Neural cell (in vitro differentiated cells): ENCODE measurements at regions not wholly inside any gene's neighbourhood (a gene's known extent, or its start where the extent isn't known, plus 50 kb on each side); places are given as distances from the start of the nearest gene placed in this dataset.

ENCODE experiments used
- H2AFZ ChIP-seq: fragments of 200-600, 300-800 bp; sonication (generic), shearing (Covaris generic); 2 replicates; pipeline ENCODE4 v1.6.0; 2014; ENCODE audit warnings: low read depth, mild to moderate bottlenecking, antibody characterized with exemption, low read length, moderate library complexity
- H3F3A ChIP-seq: fragments of 200-600 bp; shearing (Covaris generic); 2 replicates; pipeline ENCODE4 v1.6.1; 2016; ENCODE audit warnings: mild to moderate bottlenecking, moderate library complexity, mixed read lengths, antibody characterized with exemption, low read length; ENCODE audit not compliant: insufficient read depth, poor library complexity, severe bottlenecking
- H3K27ac ChIP-seq: fragments of 200-600, 300-800 bp; sonication (generic), shearing (Covaris generic); 2 replicates; pipeline ENCODE4 v1.5.1; 2014; ENCODE audit warnings: mild to moderate bottlenecking, low read length, moderate library complexity
- H3K27me3 ChIP-seq: fragments of 300-800, 200-600 bp; sonication (generic), shearing (Covaris generic); 2 replicates; pipeline ENCODE4 v1.6.0; 2014; ENCODE audit warnings: mild to moderate bottlenecking, low read depth, low read length, moderate library complexity; ENCODE audit not compliant: insufficient read depth
- H3K36me3 ChIP-seq: fragments of 300-800, 200-600 bp; sonication (generic), shearing (Covaris generic); 2 replicates; pipeline ENCODE4 v1.5.1; 2014; ENCODE audit warnings: mild to moderate bottlenecking, antibody characterized with exemption, low read length, moderate library complexity; ENCODE audit not compliant: insufficient read depth
- H3K4me2 ChIP-seq: fragments of 300-800, 200-600 bp; sonication (generic), shearing (Covaris generic); 2 replicates; pipeline ENCODE4 v1.6.0; 2014; ENCODE audit warnings: mild to moderate bottlenecking, low read length
- H3K4me3 ChIP-seq: fragments of 300-800, 200-600 bp; sonication (generic), shearing (Covaris generic); 2 replicates; pipeline ENCODE4 v1.5.1; 2014; ENCODE audit warnings: mild to moderate bottlenecking, low read length, moderate library complexity
- H3K79me2 ChIP-seq: fragments of 200-600 bp; shearing (Covaris generic); replicated peaks from 2 replicates; pipeline ENCODE4 v1.6.0; 2014; ENCODE audit warnings: mild to moderate bottlenecking, low read length, moderate library complexity; ENCODE audit not compliant: insufficient read depth
- H3K9ac ChIP-seq: fragments of 300-800, 200-600 bp; sonication (generic), shearing (Covaris generic); 2 replicates; pipeline ENCODE4 v1.6.1; 2016; ENCODE audit warnings: mild to moderate bottlenecking, low read length, mixed read lengths
- H3K9me2 ChIP-seq: fragments of 200-600 bp; shearing (Covaris generic); 2 replicates; pipeline ENCODE4 v1.6.1; 2016; ENCODE audit warnings: mild to moderate bottlenecking, low read length, mixed read lengths; ENCODE audit not compliant: insufficient read depth
- H3K9me3 ChIP-seq: fragments of 200-600, 300-800 bp; sonication (generic), shearing (Covaris generic); 2 replicates; pipeline ENCODE4 v1.6.1; 2016; ENCODE audit warnings: mild to moderate bottlenecking, mixed run types, low read length, moderate library complexity, mixed read lengths
- H4K20me1 ChIP-seq: fragments of 200-600 bp; shearing (Covaris generic); 2 replicates; pipeline ENCODE4 v1.6.1; 2016; ENCODE audit warnings: mild to moderate bottlenecking, mixed run types; ENCODE audit not compliant: insufficient read depth
- EP300 ChIP-seq: fragments of 450-650 bp; conservative IDR thresholded peaks from 2 replicates; pipeline ENCODE4 v1.6.1; 2014; ENCODE audit warnings: antibody characterized with exemption, mild to moderate bottlenecking, moderate library complexity; ENCODE audit not compliant: poor library complexity, severe bottlenecking
- EZH2 ChIP-seq: fragments of 200-600, 300-800 bp; shearing (Covaris generic), sonication (generic); IDR thresholded peaks from 2 replicates; pipeline ENCODE4 v1.6.1; 2014; ENCODE audit warnings: antibody characterized with exemption, low read length, borderline replicate concordance, mild to moderate bottlenecking; ENCODE audit not compliant: insufficient read depth, poor library complexity, severe bottlenecking
- MXI1 ChIP-seq: fragments of 450-650 bp; conservative IDR thresholded peaks from 2 replicates; pipeline ENCODE4 v1.6.1; 2014; ENCODE audit warnings: antibody characterized with exemption, mild to moderate bottlenecking; ENCODE audit not compliant: poor library complexity, severe bottlenecking
- POLR2AphosphoS5 ChIP-seq: IDR thresholded peaks from 2 replicates; pipeline ENCODE4 v1.6.1; 2012
- RAD21 ChIP-seq: fragments of 450-650 bp; conservative IDR thresholded peaks from 2 replicates; pipeline ENCODE4 v1.6.1; 2014; ENCODE audit warnings: antibody characterized with exemption, mild to moderate bottlenecking, moderate library complexity
- SMC3 ChIP-seq: fragments of 450-650 bp; conservative IDR thresholded peaks from 2 replicates; pipeline ENCODE4 v1.6.1; 2014; ENCODE audit warnings: antibody characterized with exemption, mild to moderate bottlenecking, moderate library complexity; ENCODE audit not compliant: poor library complexity
- TAF1 ChIP-seq: IDR thresholded peaks from 2 replicates; pipeline ENCODE4 v1.6.1; 2012; ENCODE audit warnings: low read depth
- TF ChIP-seq, protein P1 (sequence below): IDR thresholded peaks from 2 replicates; pipeline ENCODE4 v1.6.1; 2012; ENCODE audit warnings: borderline replicate concordance
- TF ChIP-seq, protein P2 (sequence below): fragments of 450-650 bp; IDR thresholded peaks from 2 replicates; pipeline ENCODE4 v1.5.1; 2014; ENCODE audit warnings: antibody characterized with exemption, mild to moderate bottlenecking, moderate library complexity; ENCODE audit not compliant: poor library complexity, severe bottlenecking

- Histone ChIP-seq H3K27ac (no peak overlapping the region), H3K4me3 (peak overlapping the region; percentile 65), H3F3A (no peaks in the 10 kb centered on the region), H3K4me2 (peak overlapping the region; percentile 41), H3K9ac (peak overlapping the region; percentile 39), H2AFZ (no peak overlapping the region), H3K36me3 (no peaks in the 10 kb centered on the region), H4K20me1 (no peaks in the 10 kb centered on the region), H3K79me2 (no peaks in the 10 kb centered on the region), H3K27me3 (peaks cover 52% of the 10 kb centered on the region), H3K9me3 (no peaks in the 10 kb centered on the region), H3K9me2 (no peaks in the 10 kb centered on the region)
- TF ChIP-seq EZH2 = no peak
- TF ChIP-seq MXI1 = peak; percentile 27
- TF ChIP-seq POLR2AphosphoS5 = peak; percentile 35
- no peak for TF ChIP-seq SMC3
- no peak for TF ChIP-seq TAF1
Observed at GRCh38 chr1:228646717-228647522, 88.4 kb upstream of the RHOU start.

- H4K20me1 ChIP-seq = no peaks in the 10 kb centered on the region
- H2AFZ ChIP-seq = no peak overlapping the region
- H3K4me3 ChIP-seq = peak overlapping the region; percentile 65
- no peaks in the 10 kb centered on the region for H3K9me2 ChIP-seq
- H3K9ac ChIP-seq = peak overlapping the region; percentile 39
- TF ChIP-seq EZH2 = peak; percentile 40
- TF ChIP-seq RAD21 = no peak
- no peaks in the 10 kb centered on the region for H3K9me3 ChIP-seq
- H3F3A ChIP-seq = no peaks in the 10 kb centered on the region
- no peak overlapping the region for H3K27ac ChIP-seq
- no peaks in the 10 kb centered on the region for H3K79me2 ChIP-seq
- peak overlapping the region; percentile 41 for H3K4me2 ChIP-seq
- H3K36me3 ChIP-seq = no peaks in the 10 kb centered on the region
- H3K27me3 ChIP-seq = peaks cover 52% of the 10 kb centered on the region
Observed at GRCh38 chr1:228647523-228648444, 87.5 kb upstream of the RHOU start.

- H3F3A ChIP-seq = no peaks in the 10 kb centered on the region
- H4K20me1 ChIP-seq = no peaks in the 10 kb centered on the region
- TF ChIP-seq, protein P1, sequence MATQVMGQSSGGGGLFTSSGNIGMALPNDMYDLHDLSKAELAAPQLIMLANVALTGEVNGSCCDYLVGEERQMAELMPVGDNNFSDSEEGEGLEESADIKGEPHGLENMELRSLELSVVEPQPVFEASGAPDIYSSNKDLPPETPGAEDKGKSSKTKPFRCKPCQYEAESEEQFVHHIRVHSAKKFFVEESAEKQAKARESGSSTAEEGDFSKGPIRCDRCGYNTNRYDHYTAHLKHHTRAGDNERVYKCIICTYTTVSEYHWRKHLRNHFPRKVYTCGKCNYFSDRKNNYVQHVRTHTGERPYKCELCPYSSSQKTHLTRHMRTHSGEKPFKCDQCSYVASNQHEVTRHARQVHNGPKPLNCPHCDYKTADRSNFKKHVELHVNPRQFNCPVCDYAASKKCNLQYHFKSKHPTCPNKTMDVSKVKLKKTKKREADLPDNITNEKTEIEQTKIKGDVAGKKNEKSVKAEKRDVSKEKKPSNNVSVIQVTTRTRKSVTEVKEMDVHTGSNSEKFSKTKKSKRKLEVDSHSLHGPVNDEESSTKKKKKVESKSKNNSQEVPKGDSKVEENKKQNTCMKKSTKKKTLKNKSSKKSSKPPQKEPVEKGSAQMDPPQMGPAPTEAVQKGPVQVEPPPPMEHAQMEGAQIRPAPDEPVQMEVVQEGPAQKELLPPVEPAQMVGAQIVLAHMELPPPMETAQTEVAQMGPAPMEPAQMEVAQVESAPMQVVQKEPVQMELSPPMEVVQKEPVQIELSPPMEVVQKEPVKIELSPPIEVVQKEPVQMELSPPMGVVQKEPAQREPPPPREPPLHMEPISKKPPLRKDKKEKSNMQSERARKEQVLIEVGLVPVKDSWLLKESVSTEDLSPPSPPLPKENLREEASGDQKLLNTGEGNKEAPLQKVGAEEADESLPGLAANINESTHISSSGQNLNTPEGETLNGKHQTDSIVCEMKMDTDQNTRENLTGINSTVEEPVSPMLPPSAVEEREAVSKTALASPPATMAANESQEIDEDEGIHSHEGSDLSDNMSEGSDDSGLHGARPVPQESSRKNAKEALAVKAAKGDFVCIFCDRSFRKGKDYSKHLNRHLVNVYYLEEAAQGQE = no peak
- TF ChIP-seq TAF1 (no peak), EZH2 (no peak), EP300 (no peak), POLR2AphosphoS5 (no peak), SMC3 (no peak), RAD21 (no peak), MXI1 (no peak)
- TF ChIP-seq, protein P2, sequence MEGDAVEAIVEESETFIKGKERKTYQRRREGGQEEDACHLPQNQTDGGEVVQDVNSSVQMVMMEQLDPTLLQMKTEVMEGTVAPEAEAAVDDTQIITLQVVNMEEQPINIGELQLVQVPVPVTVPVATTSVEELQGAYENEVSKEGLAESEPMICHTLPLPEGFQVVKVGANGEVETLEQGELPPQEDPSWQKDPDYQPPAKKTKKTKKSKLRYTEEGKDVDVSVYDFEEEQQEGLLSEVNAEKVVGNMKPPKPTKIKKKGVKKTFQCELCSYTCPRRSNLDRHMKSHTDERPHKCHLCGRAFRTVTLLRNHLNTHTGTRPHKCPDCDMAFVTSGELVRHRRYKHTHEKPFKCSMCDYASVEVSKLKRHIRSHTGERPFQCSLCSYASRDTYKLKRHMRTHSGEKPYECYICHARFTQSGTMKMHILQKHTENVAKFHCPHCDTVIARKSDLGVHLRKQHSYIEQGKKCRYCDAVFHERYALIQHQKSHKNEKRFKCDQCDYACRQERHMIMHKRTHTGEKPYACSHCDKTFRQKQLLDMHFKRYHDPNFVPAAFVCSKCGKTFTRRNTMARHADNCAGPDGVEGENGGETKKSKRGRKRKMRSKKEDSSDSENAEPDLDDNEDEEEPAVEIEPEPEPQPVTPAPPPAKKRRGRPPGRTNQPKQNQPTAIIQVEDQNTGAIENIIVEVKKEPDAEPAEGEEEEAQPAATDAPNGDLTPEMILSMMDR = no peak
- H3K9me3 ChIP-seq = no peaks in the 10 kb centered on the region
- H3K79me2 ChIP-seq = no peaks in the 10 kb centered on the region
- H3K4me3 ChIP-seq = no peak overlapping the region
- H3K27ac ChIP-seq = no peak overlapping the region
- peaks cover 52% of the 10 kb centered on the region for H3K27me3 ChIP-seq
- H2AFZ ChIP-seq = no peak overlapping the region
- H3K4me2 ChIP-seq = no peak overlapping the region
- no peaks in the 10 kb centered on the region for H3K36me3 ChIP-seq
- no peaks in the 10 kb centered on the region for H3K9me2 ChIP-seq
- no peak overlapping the region for H3K9ac ChIP-seq
Observed at GRCh38 chr1:228648647-228649383, 86.5 kb upstream of the RHOU start.
